CD14-positive monocyte (primary cell): ENCODE measurements at regions not wholly inside any gene's neighbourhood (a gene's known extent, or its start where the extent isn't known, plus 50 kb on each side); places are given as distances from the start of the nearest gene placed in this dataset.

Experiments used
- DNase-seq, 3 donors: peaks; one replicate each; pipeline ENCODE4 v3.0.0-alpha.2; 2011 to 2022
- H2AFZ ChIP-seq: 2 replicates; pipeline ENCODE4 v1.6.0; 2012; ENCODE audit warnings: mild to moderate bottlenecking, low read depth, low read length, inconsistent platforms; ENCODE audit not compliant: insufficient read depth, poor library complexity, severe bottlenecking
- H3K27ac ChIP-seq, 2 donors: 1 replicate in 1 of 2; 2 replicates in 1 of 2; pipeline ENCODE4 v1.5.1; 2012 to 2013; ENCODE audit warnings: low read length in 2 of 2, control low read depth in 1 of 2, inconsistent platforms in 1 of 2, low read depth in 1 of 2, mild to moderate bottlenecking in 1 of 2
- H3K27me3 ChIP-seq, 2 donors: one replicate each; pipeline versions ENCODE4 v1.6.0 to v1.6.1; 2011 to 2013; ENCODE audit warnings: low read length in 2 of 2; ENCODE audit not compliant: control insufficient read depth in 2 of 2, insufficient read depth in 2 of 2
- H3K36me3 ChIP-seq, 2 donors: replicated peaks in 1 of 2; 1 replicate in 1 of 2; 2 replicates in 1 of 2; pipeline versions ENCODE4 v1.5.1 to v1.6.1; 2012 to 2013; ENCODE audit warnings: low read length in 2 of 2, control low read depth in 1 of 2, inconsistent platforms in 1 of 2, mild to moderate bottlenecking in 1 of 2; ENCODE audit not compliant: insufficient read depth in 2 of 2, control insufficient read depth in 1 of 2
- H3K4me1 ChIP-seq, 2 donors: 1 replicate in 1 of 2; 2 replicates in 1 of 2; pipeline versions ENCODE4 v1.5.1 to v1.6.1; 2012 to 2013; ENCODE audit warnings: low read length in 2 of 2, control low read depth in 1 of 2, inconsistent platforms in 1 of 2, mild to moderate bottlenecking in 1 of 2, moderate library complexity in 1 of 2; ENCODE audit not compliant: insufficient read depth in 2 of 2, control insufficient read depth in 1 of 2
- H3K4me2 ChIP-seq: replicated peaks from 2 replicates; pipeline ENCODE3; 2012; ENCODE audit warnings: low read length, moderate library complexity, mild to moderate bottlenecking; ENCODE audit not compliant: poor library complexity, severe bottlenecking; ENCODE audit errors: extremely low read depth
- H3K4me3 ChIP-seq, 3 experiments: fragments of 200-600 bp in 1 of 3; sonication (generic) in 1 of 3; replicated peaks in 1 of 3; 1 replicate in 2 of 3; 2 replicates in 1 of 3; pipeline ENCODE4 v1.5.1; 2011 to 2013; ENCODE audit warnings: low read length in 3 of 3, mild to moderate bottlenecking in 3 of 3, control low read depth in 2 of 3, low read depth in 2 of 3, inconsistent platforms in 1 of 3, moderate library complexity in 1 of 3
- H3K79me2 ChIP-seq: 2 replicates; pipeline ENCODE4 v1.6.0; 2012; ENCODE audit warnings: mild to moderate bottlenecking, control low read depth, inconsistent platforms, low read length, moderate library complexity; ENCODE audit not compliant: insufficient read depth
- H3K9ac ChIP-seq: 2 replicates; pipeline ENCODE4 v1.6.0; 2017; ENCODE audit warnings: low read length, mild to moderate bottlenecking; ENCODE audit not compliant: insufficient read depth, poor library complexity, severe bottlenecking
- H3K9me3 ChIP-seq, 2 donors: replicated peaks in 1 of 2; 1 replicate in 1 of 2; 2 replicates in 1 of 2; pipeline versions ENCODE4 v1.5.1 to v1.6.1; 2012 to 2013; ENCODE audit warnings: low read length in 2 of 2, control low read depth in 1 of 2; ENCODE audit not compliant: control insufficient read depth in 1 of 2, insufficient read depth in 1 of 2
- H4K20me1 ChIP-seq: 2 replicates; pipeline ENCODE4 v1.6.0; 2012; ENCODE audit warnings: mild to moderate bottlenecking, low read length, control low read depth, moderate library complexity; ENCODE audit not compliant: insufficient read depth
- H3K27ac Mint-ChIP-seq, 7 donors: one replicate each; pipeline ENCODE4 v1.8.0; 2020; ENCODE audit warnings: mild to moderate bottlenecking in 7 of 7, mixed read lengths in 7 of 7, moderate library complexity in 6 of 7, inconsistent platforms in 2 of 7
- H3K27me3 Mint-ChIP-seq, 3 donors: one replicate each; pipeline ENCODE4 v1.8.0; 2021 to 2022; ENCODE audit warnings: low read depth in 3 of 3, mild to moderate bottlenecking in 3 of 3, mixed read lengths in 3 of 3, moderate library complexity in 3 of 3, inconsistent platforms in 1 of 3
- H3K36me3 Mint-ChIP-seq, 2 donors: one replicate each; pipeline ENCODE4 v1.8.0; 2020; ENCODE audit warnings: mixed read lengths in 2 of 2, inconsistent platforms in 1 of 2, mild to moderate bottlenecking in 1 of 2
- H3K4me1 Mint-ChIP-seq: one replicate; pipeline ENCODE4 v1.8.0; 2020; ENCODE audit warnings: mild to moderate bottlenecking, mixed read lengths
- H3K4me3 Mint-ChIP-seq, 2 donors: one replicate each; pipeline ENCODE4 v1.8.0; 2020; ENCODE audit warnings: mild to moderate bottlenecking in 2 of 2, mixed read lengths in 2 of 2, moderate library complexity in 1 of 2
- H3K9me3 Mint-ChIP-seq, 7 donors: one replicate each; pipeline ENCODE4 v1.8.0; 2020 to 2022; ENCODE audit warnings: mixed read lengths in 7 of 7, mild to moderate bottlenecking in 6 of 7, moderate library complexity in 6 of 7, inconsistent platforms in 2 of 7
- CTCF ChIP-seq: fragments of 200-600 bp; IDR thresholded peaks from one replicate; pipeline ENCODE4 v1.8.0; 2022; ENCODE audit warnings: antibody characterized with exemption, mild to moderate bottlenecking
- WGBS: methylation state at CpG from one replicate; pipeline ENCODE4 v1.1.5; 2013; ENCODE audit warnings: missing lambda C conversion rate; ENCODE audit not compliant: insufficient coverage; 5-methylcytosine and 5-hydroxymethylcytosine counted together
- intact Hi-C, 2 donors: fragments of 100-400 bp; cut with micrococcal nuclease; formaldehyde crosslinking; loops; one replicate each; pipeline versions ENCODE4 v1.15.0 to v1.15.1; 2023

- Histone ChIP-seq H3K27me3 (no peaks in the 10 kb centered on the region), H3K36me3 (no peaks in the 10 kb centered on the region), H3K4me1 (no peaks in the 10 kb centered on the region), H3K4me3 (no peak overlapping the region), H3K9me3 (no peaks in the 10 kb centered on the region), H2AFZ (no peak overlapping the region), H3K4me2 (no peak overlapping the region), H3K27ac (no peak overlapping the region), H4K20me1 (no peaks in the 10 kb centered on the region), H3K79me2 (no peaks in the 10 kb centered on the region), H3K9ac (no peak overlapping the region)
- DNase-seq = no peak
- intact Hi-C loops = no loop called here
- Mint-ChIP-seq H3K36me3 (no peaks in the 10 kb centered on the region), H3K9me3 (peaks cover 0 to 11% (median 4%) of the 10 kb centered on the region in 7 donors), H3K4me1 (no peaks in the 10 kb centered on the region), H3K27me3 (no peaks in the 10 kb centered on the region), H3K27ac (no peak overlapping the region), H3K4me3 (no peak overlapping the region)
- 100% methylated on average over 1 of the region's 5 CpGs for WGBS
- TF ChIP-seq CTCF = no peak
Observed at GRCh38 chr12:127885954-127886750, 380.8 kb upstream of the TMEM132C start.

- H2AFZ ChIP-seq = no peak overlapping the region
- WGBS = no CpG with 5 or more reads among the region's 1 CpG
- H3K4me1 Mint-ChIP-seq = no peaks in the 10 kb centered on the region
Observed at GRCh38 chr12:127886827-127887226, 380.1 kb upstream of the TMEM132C start.

More at GRCh38 chr12:127886827-127887226, 380.1 kb upstream of the TMEM132C start:
- Histone ChIP-seq H3K4me1 (no peaks in the 10 kb centered on the region), H3K27me3 (no peaks in the 10 kb centered on the region), H3K36me3 (no peaks in the 10 kb centered on the region), H3K79me2 (no peaks in the 10 kb centered on the region), H4K20me1 (no peaks in the 10 kb centered on the region), H3K9me3 (no peaks in the 10 kb centered on the region), H3K9ac (no peak overlapping the region), H3K27ac (no peak overlapping the region), H3K4me2 (no peak overlapping the region), H3K4me3 (no peak overlapping the region)
- no peak for TF ChIP-seq CTCF
- intact Hi-C loops = no loop called here
- Mint-ChIP-seq H3K4me3 (no peak overlapping the region), H3K27me3 (no peaks in the 10 kb centered on the region), H3K9me3 (peaks cover 0 to 10% (median 4%) of the 10 kb centered on the region in 7 donors), H3K36me3 (no peaks in the 10 kb centered on the region), H3K27ac (no peak overlapping the region)
- no peak for DNase-seq
